Ishikawa (cell line): ENCODE measurements at regions not wholly inside any gene's neighbourhood (a gene's known extent, or its start where the extent isn't known, plus 50 kb on each side); places are given as distances from the start of the nearest gene placed in this dataset.

ENCODE experiments used
- CEBPB ChIP-seq: IDR thresholded peaks from 2 replicates; pipeline ENCODE4 v1.6.1; 2012
- EGR1 ChIP-seq: IDR thresholded peaks from 2 replicates; pipeline ENCODE4 v1.6.1; 2012
- EP300 ChIP-seq: IDR thresholded peaks from 2 replicates; pipeline ENCODE4 v1.6.1; 2012; ENCODE audit warnings: borderline replicate concordance
- TAF1 ChIP-seq: IDR thresholded peaks from 2 replicates; pipeline ENCODE4 v1.6.1; 2012; ENCODE audit warnings: low read depth, mild to moderate bottlenecking
- TCF12 ChIP-seq: IDR thresholded peaks from 2 replicates; pipeline ENCODE4 v1.6.1; 2012; ENCODE audit warnings: low read depth

DNA sequence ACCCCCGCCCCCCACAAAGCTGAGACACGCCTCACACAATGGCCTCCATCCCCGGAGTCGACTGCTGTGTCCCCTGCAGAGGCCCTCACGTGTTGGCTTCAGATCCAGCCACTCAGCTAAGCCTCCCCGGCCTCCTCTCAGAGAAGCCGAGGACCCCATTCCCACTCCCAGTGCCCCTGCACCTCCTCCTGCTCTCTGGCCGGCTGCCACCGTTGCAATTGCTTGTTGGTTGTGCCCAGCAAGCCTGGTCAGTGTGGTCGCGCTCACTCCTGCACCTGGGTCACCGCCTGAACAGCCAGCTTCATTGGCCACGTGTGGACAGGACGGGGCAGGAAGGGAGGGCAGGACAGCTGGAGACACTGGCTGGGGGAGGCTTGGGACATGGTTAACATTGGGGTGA, 191.5 kb upstream of the SALL3 start:
- no peak for TF ChIP-seq TCF12
- TF ChIP-seq EGR1 = no peak
- TF ChIP-seq EP300 = no peak
- no peak for TF ChIP-seq TAF1
- TF ChIP-seq CEBPB = no peak
